ENCODE measurements at regions not wholly inside any gene's neighbourhood (a gene's known extent, or its start where the extent isn't known, plus 50 kb on each side); places are given as distances from the start of the nearest gene placed in this dataset.

DNA sequence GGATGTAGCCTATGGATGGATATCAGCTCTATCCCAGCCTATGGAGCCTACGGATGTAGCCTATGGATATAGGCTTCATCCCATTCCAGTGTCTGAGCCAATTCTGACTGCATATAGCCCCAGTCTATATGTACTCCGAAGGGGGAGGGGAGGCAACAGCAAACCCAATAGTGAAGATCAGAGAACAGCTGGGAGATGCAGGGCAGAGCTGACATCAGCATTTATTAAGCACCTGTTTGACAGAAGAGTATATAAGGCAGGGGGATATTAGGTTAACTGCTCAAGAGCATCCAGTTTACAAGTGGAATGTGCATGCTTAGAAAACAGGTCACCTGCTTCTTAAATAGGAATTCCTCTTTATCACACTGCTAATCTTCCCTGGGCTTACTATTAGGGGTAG lies 85.2 kb downstream of the TNFAIP3 start:
- TF ChIP-seq CTCF (IDR thresholded peaks at IDR 0.05) (no peak), POLR2A (IDR thresholded peaks at IDR 0.05) (no peak)

Measured in uterus (tissue), 2 donors.